Hepatocyte (in vitro differentiated cells): ENCODE measurements at regions not wholly inside any gene's neighbourhood (a gene's known extent, or its start where the extent isn't known, plus 50 kb on each side); places are given as distances from the start of the nearest gene placed in this dataset.

Experiments used
- DNase-seq: peaks from one replicate; pipeline ENCODE4 v3.0.0-alpha.2; 2016; ENCODE audit warnings: low spot score
- H2AFZ ChIP-seq: fragments of 200-600 bp; sonication (generic); 2 replicates; pipeline ENCODE4 v1.6.0; 2016; ENCODE audit warnings: antibody characterized with exemption, mild to moderate bottlenecking
- H3K27ac ChIP-seq: fragments of 200-600 bp; sonication (generic); 2 replicates; pipeline ENCODE4 v1.5.1; 2016; ENCODE audit warnings: mild to moderate bottlenecking
- H3K27me3 ChIP-seq: fragments of 200-600 bp; sonication (generic); 2 replicates; pipeline ENCODE4 v1.6.1; 2016
- H3K36me3 ChIP-seq: fragments of 200-600 bp; sonication (generic); replicated peaks from 2 replicates; pipeline ENCODE4 v1.5.1; 2016; ENCODE audit warnings: low read depth; ENCODE audit not compliant: insufficient read depth
- H3K4me1 ChIP-seq: fragments of 200-600 bp; sonication (generic); 2 replicates; pipeline ENCODE4 v1.5.1; 2016; ENCODE audit warnings: mild to moderate bottlenecking, moderate library complexity; ENCODE audit not compliant: insufficient read depth
- H3K4me2 ChIP-seq: fragments of 200-600 bp; sonication (generic); 2 replicates; pipeline ENCODE4 v1.6.0; 2016
- H3K4me3 ChIP-seq: fragments of 200-600 bp; sonication (generic); 2 replicates; pipeline ENCODE4 v1.5.1; 2016; ENCODE audit warnings: mild to moderate bottlenecking
- H3K79me2 ChIP-seq: fragments of 200-600 bp; sonication (generic); 2 replicates; pipeline ENCODE4 v1.6.0; 2017; ENCODE audit warnings: mild to moderate bottlenecking
- H3K9me2 ChIP-seq: fragments of 200-600 bp; sonication (generic); replicated peaks from 2 replicates; pipeline ENCODE4 v1.6.0; 2017; ENCODE audit warnings: mild to moderate bottlenecking; ENCODE audit not compliant: insufficient read depth
- H3K9me3 ChIP-seq: fragments of 200-600 bp; sonication (generic); 2 replicates; pipeline ENCODE4 v1.5.1; 2016; ENCODE audit warnings: low read depth, mild to moderate bottlenecking
- H4K20me1 ChIP-seq: fragments of 200-600 bp; sonication (generic); 2 replicates; pipeline ENCODE4 v1.6.0; 2016; ENCODE audit warnings: mild to moderate bottlenecking; ENCODE audit not compliant: insufficient read depth, poor library complexity, severe bottlenecking
- CTCF ChIP-seq: fragments of 200-600 bp; sonication (generic); IDR thresholded peaks from 2 replicates; pipeline ENCODE4 v1.5.1; 2016; ENCODE audit warnings: antibody characterized with exemption, mild to moderate bottlenecking; ENCODE audit not compliant: poor library complexity
- EZH2 ChIP-seq: fragments of 200-600 bp; sonication (generic); IDR thresholded peaks from 2 replicates; pipeline ENCODE4 v1.6.1; 2016; ENCODE audit warnings: antibody characterized with exemption, mild to moderate bottlenecking, borderline replicate concordance
- EZH2phosphoT487 ChIP-seq: fragments of 200-600 bp; sonication (generic); IDR thresholded peaks from one replicate; pipeline ENCODE4 v1.6.1; 2018; ENCODE audit warnings: antibody characterized with exemption, mild to moderate bottlenecking, low read depth, moderate library complexity; ENCODE audit not compliant: unreplicated experiment, severe bottlenecking
- WGBS: methylation state at CpG from one replicate; pipeline ENCODE4 v1.1.6; 2016; ENCODE audit warnings: low lambda C conversion rate; ENCODE audit errors: missing lambda C conversion rate; 5-methylcytosine and 5-hydroxymethylcytosine counted together

GRCh38 chr1:112806090-112806642 lies 91.0 kb upstream of the PPM1J start:
- 71% methylated on average over 3 of the region's 3 CpGs for WGBS
- Histone ChIP-seq H3K4me1 (no peaks in the 10 kb centered on the region), H2AFZ (no peak overlapping the region), H3K27ac (no peak overlapping the region), H3K4me2 (no peak overlapping the region), H4K20me1 (no peaks in the 10 kb centered on the region), H3K27me3 (no peaks in the 10 kb centered on the region), H3K4me3 (no peak overlapping the region), H3K36me3 (no peaks in the 10 kb centered on the region), H3K9me2 (no peaks in the 10 kb centered on the region), H3K79me2 (no peaks in the 10 kb centered on the region), H3K9me3 (no peaks in the 10 kb centered on the region)
- DNase-seq, result no peak
- TF ChIP-seq CTCF (no peak), EZH2phosphoT487 (no peak), EZH2 (no peak)

- Histone ChIP-seq H3K9me3 (no peaks in the 10 kb centered on the region), H3K27ac (no peak overlapping the region), H4K20me1 (no peaks in the 10 kb centered on the region), H3K4me2 (no peak overlapping the region), H3K36me3 (no peaks in the 10 kb centered on the region), H3K4me1 (no peaks in the 10 kb centered on the region), H2AFZ (no peak overlapping the region), H3K4me3 (no peak overlapping the region), H3K9me2 (no peaks in the 10 kb centered on the region), H3K79me2 (no peaks in the 10 kb centered on the region), H3K27me3 (no peaks in the 10 kb centered on the region)
- no peak for TF ChIP-seq EZH2phosphoT487
- no peak for TF ChIP-seq EZH2
- no peak for TF ChIP-seq CTCF
- WGBS, result 79% methylated on average over 3 of the region's 3 CpGs
- no peak for DNase-seq
Measured at GRCh38 chr1:112805155-112805853, 90.2 kb upstream of the PPM1J start.

- 43% methylated on average over 10 of the region's 10 CpGs for WGBS
- H3K4me2 ChIP-seq, result no peak overlapping the region
Measured at GRCh38 chr1:112803906-112804762, 89.0 kb upstream of the PPM1J start.

More at GRCh38 chr1:112803906-112804762, 89.0 kb upstream of the PPM1J start:
- no peak overlapping the region for H2AFZ ChIP-seq
- H3K4me3 ChIP-seq, result no peak overlapping the region
- peak; percentile 88 for DNase-seq
- no peaks in the 10 kb centered on the region for H3K79me2 ChIP-seq
- no peaks in the 10 kb centered on the region for H3K9me2 ChIP-seq
- H3K9me3 ChIP-seq, result no peaks in the 10 kb centered on the region
- no peaks in the 10 kb centered on the region for H3K36me3 ChIP-seq
- H3K27ac ChIP-seq, result no peak overlapping the region
- H4K20me1 ChIP-seq, result no peaks in the 10 kb centered on the region
- no peaks in the 10 kb centered on the region for H3K27me3 ChIP-seq
- no peaks in the 10 kb centered on the region for H3K4me1 ChIP-seq
- TF ChIP-seq CTCF (peak; percentile 87), EZH2 (no peak), EZH2phosphoT487 (no peak)
